K562 (cell line): ENCODE measurements at regions not wholly inside any gene's neighbourhood (a gene's known extent, or its start where the extent isn't known, plus 50 kb on each side); places are given as distances from the start of the nearest gene placed in this dataset.

ENCODE experiments used
- CEBPZ ChIP-seq: fragments of 150-350 bp; IDR thresholded peaks from 2 replicates; pipeline ENCODE4 v1.6.1; 2014; ENCODE audit warnings: low read depth, mild to moderate bottlenecking, low read length, borderline replicate concordance
- GABPA ChIP-seq: fragments of 200-800 bp; sonication (Bioruptor generic); conservative IDR thresholded peaks from 2 replicates; pipeline ENCODE4 v1.6.1; 2016; ENCODE audit warnings: low read depth, missing genetic modification characterization, missing compliant biosample characterization
- HOMEZ ChIP-seq: fragments of 250-450 bp; sonication (Bioruptor Pico); IDR thresholded peaks from 2 replicates; pipeline ENCODE4 v1.4.0; 2020; ENCODE audit warnings: mild to moderate bottlenecking, moderate library complexity
- NCOA4 ChIP-seq: fragments of 450-650 bp; IDR thresholded peaks from 2 replicates; pipeline ENCODE4 v1.6.1; 2018; ENCODE audit warnings: mild to moderate bottlenecking; ENCODE audit not compliant: partially characterized antibody
- ZBTB11 ChIP-seq, 3 experiments: fragments of 200-800 bp in 1 of 3; fragments of 250-450 bp in 1 of 3; fragments of 450-650 bp in 1 of 3; sonication (Bioruptor Pico) in 1 of 3; sonication (Bioruptor generic) in 1 of 3; formaldehyde crosslinking in 1 of 3; IDR thresholded peaks; 2 replicates each; pipeline versions ENCODE4 v1.6.1 to v1.8.0; 2016 to 2022; ENCODE audit warnings: mild to moderate bottlenecking in 2 of 3, missing genetic modification characterization in 2 of 3, missing compliant biosample characterization in 1 of 3, moderate library complexity in 1 of 3
- TF ChIP-seq, protein P1 (sequence below), 3 experiments: fragments of 200-800 bp in 1 of 3; sonication (Bioruptor generic) in 1 of 3; sonication (generic) in 1 of 3; formaldehyde crosslinking in 1 of 3; IDR thresholded peaks; 2 replicates each; pipeline versions ENCODE4 v1.6.1 to v1.8.0; 2016 to 2022; ENCODE audit warnings: mild to moderate bottlenecking in 2 of 3, missing compliant biosample characterization in 2 of 3, missing genetic modification characterization in 2 of 3, missing genetic modification reagents in 1 of 3

- TF ChIP-seq, protein P1, sequence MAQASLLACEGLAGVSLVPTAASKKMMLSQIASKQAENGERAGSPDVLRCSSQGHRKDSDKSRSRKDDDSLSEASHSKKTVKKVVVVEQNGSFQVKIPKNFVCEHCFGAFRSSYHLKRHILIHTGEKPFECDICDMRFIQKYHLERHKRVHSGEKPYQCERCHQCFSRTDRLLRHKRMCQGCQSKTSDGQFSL (CRISPR knock-in tag; IDR thresholded peaks at IDR 0.05), result no peak
- TF ChIP-seq, protein P1 (tag; IDR thresholded peaks at IDR 0.05), result no peak
- no peak for TF ChIP-seq NCOA4
- TF ChIP-seq GABPA (tag), result no peak
- no peak for TF ChIP-seq CEBPZ
- TF ChIP-seq HOMEZ (CRISPR knock-in tag), result no peak
- no peak for TF ChIP-seq ZBTB11 (CRISPR knock-in tag; IDR thresholded peaks at IDR 0.05)
Observed at GRCh38 chr11:25766332-25767015, 565.5 kb upstream of the ANO3 start (continued).
